HG03521 (cell line): ENCODE measurements at regions not wholly inside any gene's neighbourhood (a gene's known extent, or its start where the extent isn't known, plus 50 kb on each side); places are given as distances from the start of the nearest gene placed in this dataset.
A peak's percentile ranks its signal among the peaks of the same experiment; 100 is the strongest.

ENCODE experiments used
- ATAC-seq: cut with Tn5 transposase; IDR thresholded peaks from one replicate; pipeline ENCODE4 v1.9.1; 2021; ENCODE audit warnings: mild to moderate bottlenecking, moderate library complexity; ENCODE audit not compliant: unreplicated experiment

- ATAC-seq = no peak
These were observed 249.0 kb upstream of the TANK start for GRCh38 chr2:160911258-160911657.

GRCh38 chr2:160912276-160912675, 248.0 kb upstream of the TANK start:
- ATAC-seq = no peak

GRCh38 chr2:160913323-160913722, 246.9 kb upstream of the TANK start:
- ATAC-seq = no peak

GRCh38 chr2:160914217-160914616, 246.0 kb upstream of the TANK start:
- no peak for ATAC-seq

GRCh38 chr2:160916300-160916699, 243.9 kb upstream of the TANK start:
- no peak for ATAC-seq

- no peak for ATAC-seq
These were observed 242.4 kb upstream of the TANK start for GRCh38 chr2:160917850-160918249.

GRCh38 chr2:160918258-160918657, 242.0 kb upstream of the TANK start:
- ATAC-seq = no peak

- no peak for ATAC-seq
These were observed 241.2 kb upstream of the TANK start for GRCh38 chr2:160918906-160919503.

- ATAC-seq = no peak
These were observed 240.2 kb upstream of the TANK start for GRCh38 chr2:160920061-160920460.

GRCh38 chr2:160920791-160921303, 239.4 kb upstream of the TANK start:
- no peak for ATAC-seq

GRCh38 chr2:160921386-160921964, 238.8 kb upstream of the TANK start:
- ATAC-seq = no peak

GRCh38 chr2:160924936-160925353, 235.3 kb upstream of the TANK start:
- no peak for ATAC-seq

- no peak for ATAC-seq
These were observed 234.3 kb upstream of the TANK start for GRCh38 chr2:160925956-160926355.

GRCh38 chr2:160927324-160927723, 232.9 kb upstream of the TANK start:
- no peak for ATAC-seq

GRCh38 chr2:160928854-160929301, 231.3 kb upstream of the TANK start:
- ATAC-seq = no peak

GRCh38 chr2:160931531-160931930, 228.7 kb upstream of the TANK start:
- no peak for ATAC-seq

GRCh38 chr2:160932960-160933359, 227.3 kb upstream of the TANK start:
- ATAC-seq = no peak

- ATAC-seq = no peak
These were observed 226.0 kb upstream of the TANK start for GRCh38 chr2:160934263-160934662.

GRCh38 chr2:160934991-160935390, 225.2 kb upstream of the TANK start:
- no peak for ATAC-seq

- ATAC-seq = no peak
These were observed 224.0 kb upstream of the TANK start for GRCh38 chr2:160936044-160936806.

- ATAC-seq = no peak
These were observed 220.0 kb upstream of the TANK start for GRCh38 chr2:160940271-160940670.

- peak; percentile 70 for ATAC-seq
These were observed 219.5 kb upstream of the TANK start for GRCh38 chr2:160940699-160941098.
